ENCODE measurements at regions not wholly inside any gene's neighbourhood (a gene's known extent, or its start where the extent isn't known, plus 50 kb on each side); places are given as distances from the start of the nearest gene placed in this dataset.

DNA sequence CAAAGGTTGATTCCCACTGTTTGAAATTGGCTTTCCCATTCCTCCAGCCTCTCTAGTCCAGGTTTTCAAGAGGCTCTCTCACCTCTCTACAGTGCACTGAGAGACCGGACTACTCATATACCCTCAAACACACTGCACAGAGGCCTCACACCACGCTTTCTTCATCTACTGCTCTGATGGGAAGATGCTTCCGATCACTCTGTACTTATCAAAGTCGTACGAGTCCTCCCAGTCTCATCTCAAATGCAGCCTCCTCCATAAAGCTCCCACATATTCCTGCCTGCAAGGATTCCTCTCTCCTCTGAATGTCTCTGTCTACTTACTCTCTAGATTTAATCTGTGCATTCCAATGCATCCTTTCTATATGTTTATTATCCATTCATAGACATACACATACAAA is 164.4 kb downstream of the EFNB2 start:
- TF ChIP-seq CHD1 (IDR thresholded peaks at IDR 0.05; ENCODE audit: low read depth, low read length) (no peak), CHD2 (IDR thresholded peaks at IDR 0.05; ENCODE audit: low read length) (no peak), BCL11A (IDR thresholded peaks at IDR 0.05; ENCODE audit: low read depth in 2 of 2, low read length in 2 of 2) (no peak), EZH2 (IDR thresholded peaks at IDR 0.05; ENCODE audit: low read depth, low read length, severe bottlenecking) (no peak), YY1 (IDR thresholded peaks at IDR 0.05; ENCODE audit: low read depth, low read length) (no peak), POU5F1 (IDR thresholded peaks at IDR 0.05; ENCODE audit: low read depth, low read length) (no peak), JUND (IDR thresholded peaks at IDR 0.05; ENCODE audit: low read length) (no peak), POLR2AphosphoS5 (IDR thresholded peaks at IDR 0.05; ENCODE audit: low read depth, low read length) (no peak), TAF1 (IDR thresholded peaks at IDR 0.05; ENCODE audit: low read depth, low read length) (no peak), EP300 (IDR thresholded peaks at IDR 0.05; ENCODE audit: borderline replicate concordance in 1 of 2, low read depth in 2 of 2, low read length in 2 of 2) (no peak), HDAC2 (IDR thresholded peaks at IDR 0.05; ENCODE audit: borderline replicate concordance in 1 of 2, low read depth in 2 of 2, low read length in 2 of 2) (no peak)
- TF ChIP-seq, protein P1, sequence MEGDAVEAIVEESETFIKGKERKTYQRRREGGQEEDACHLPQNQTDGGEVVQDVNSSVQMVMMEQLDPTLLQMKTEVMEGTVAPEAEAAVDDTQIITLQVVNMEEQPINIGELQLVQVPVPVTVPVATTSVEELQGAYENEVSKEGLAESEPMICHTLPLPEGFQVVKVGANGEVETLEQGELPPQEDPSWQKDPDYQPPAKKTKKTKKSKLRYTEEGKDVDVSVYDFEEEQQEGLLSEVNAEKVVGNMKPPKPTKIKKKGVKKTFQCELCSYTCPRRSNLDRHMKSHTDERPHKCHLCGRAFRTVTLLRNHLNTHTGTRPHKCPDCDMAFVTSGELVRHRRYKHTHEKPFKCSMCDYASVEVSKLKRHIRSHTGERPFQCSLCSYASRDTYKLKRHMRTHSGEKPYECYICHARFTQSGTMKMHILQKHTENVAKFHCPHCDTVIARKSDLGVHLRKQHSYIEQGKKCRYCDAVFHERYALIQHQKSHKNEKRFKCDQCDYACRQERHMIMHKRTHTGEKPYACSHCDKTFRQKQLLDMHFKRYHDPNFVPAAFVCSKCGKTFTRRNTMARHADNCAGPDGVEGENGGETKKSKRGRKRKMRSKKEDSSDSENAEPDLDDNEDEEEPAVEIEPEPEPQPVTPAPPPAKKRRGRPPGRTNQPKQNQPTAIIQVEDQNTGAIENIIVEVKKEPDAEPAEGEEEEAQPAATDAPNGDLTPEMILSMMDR (IDR thresholded peaks at IDR 0.05; ENCODE audit: control extremely low read depth in 1 of 3, insufficient read depth in 1 of 3, low read depth in 1 of 3, low read length in 3 of 3) = no peak
- TF ChIP-seq, protein P2, sequence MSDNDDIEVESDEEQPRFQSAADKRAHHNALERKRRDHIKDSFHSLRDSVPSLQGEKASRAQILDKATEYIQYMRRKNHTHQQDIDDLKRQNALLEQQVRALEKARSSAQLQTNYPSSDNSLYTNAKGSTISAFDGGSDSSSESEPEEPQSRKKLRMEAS (IDR thresholded peaks at IDR 0.05) = no peak
